Muscle layer of duodenum (tissue), 2 donors: ENCODE measurements at regions not wholly inside any gene's neighbourhood (a gene's known extent, or its start where the extent isn't known, plus 50 kb on each side); places are given as distances from the start of the nearest gene placed in this dataset.

Source experiments
- H3K27ac ChIP-seq: one replicate; pipeline ENCODE4 v1.7.0; 2013; ENCODE audit warnings: mild to moderate bottlenecking, low read length
- H3K27me3 ChIP-seq: one replicate; pipeline ENCODE4 v1.7.0; 2013; ENCODE audit warnings: low read depth, mild to moderate bottlenecking, control low read depth, low read length
- H3K36me3 ChIP-seq, 2 donors: one replicate each; pipeline ENCODE4 v1.7.0; 2013; ENCODE audit warnings: low read length in 2 of 2, control low read depth in 1 of 2, mild to moderate bottlenecking in 1 of 2; ENCODE audit not compliant: insufficient read depth in 2 of 2, control insufficient read depth in 1 of 2
- H3K4me1 ChIP-seq, 2 donors: one replicate each; pipeline ENCODE4 v1.7.0; 2013; ENCODE audit warnings: low read length in 2 of 2, mild to moderate bottlenecking in 2 of 2, control low read depth in 1 of 2, moderate library complexity in 1 of 2; ENCODE audit not compliant: insufficient read depth in 2 of 2, control insufficient read depth in 1 of 2
- H3K4me3 ChIP-seq, 2 donors: one replicate each; pipeline ENCODE4 v1.7.0; 2013; ENCODE audit warnings: low read length in 2 of 2, low read depth in 1 of 2, mild to moderate bottlenecking in 1 of 2
- H3K9me3 ChIP-seq, 2 donors: one replicate each; pipeline ENCODE4 v1.7.0; 2013; ENCODE audit warnings: low read length in 2 of 2, control low read depth in 1 of 2, mild to moderate bottlenecking in 1 of 2; ENCODE audit not compliant: control insufficient read depth in 1 of 2
- donor health status: healthy.

DNA sequence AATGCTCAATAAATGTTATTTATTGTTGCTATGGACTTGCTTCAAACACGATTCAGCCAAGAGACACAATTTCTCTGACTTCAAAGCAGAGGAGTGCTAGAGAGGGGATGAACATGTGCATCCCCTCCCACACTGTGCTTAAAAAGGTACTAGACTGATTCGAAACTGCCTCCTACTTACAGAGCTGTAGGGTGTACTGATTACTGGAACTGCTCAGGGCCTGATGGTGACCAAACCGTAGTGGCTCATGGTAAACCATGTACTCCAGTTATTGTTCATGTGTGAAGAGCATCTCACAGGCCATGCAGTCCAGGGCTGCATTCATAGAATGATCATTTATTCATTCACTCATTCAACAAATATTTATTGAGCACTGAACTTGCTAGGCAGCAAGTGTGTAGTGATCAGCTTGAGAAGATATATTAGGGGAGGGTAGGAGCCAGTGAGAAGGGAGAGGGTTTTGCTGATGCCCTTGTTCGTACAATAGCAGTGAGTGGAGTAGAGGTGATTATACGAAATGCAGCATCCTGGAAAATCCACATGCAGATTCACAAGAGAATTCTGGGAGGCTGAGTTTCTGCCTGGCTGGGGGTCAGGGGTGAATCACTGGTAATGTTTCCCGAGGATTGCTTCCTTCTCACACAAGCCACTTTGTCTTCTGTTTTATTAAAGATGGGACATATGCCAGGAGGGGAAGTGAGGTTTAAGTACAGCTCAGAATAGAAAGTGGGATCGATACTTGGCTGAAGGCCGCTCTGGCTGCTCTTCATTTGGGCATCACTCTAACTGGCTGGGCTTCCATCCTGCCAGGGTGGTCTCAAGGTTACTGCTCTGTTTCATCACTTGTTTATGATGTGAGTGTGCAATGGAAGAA, 245.4 kb downstream of the RAD51AP2 start:
- H3K36me3 ChIP-seq, result no peaks in the 10 kb centered on the region
- no peaks in the 10 kb centered on the region for H3K9me3 ChIP-seq
- H3K27me3 ChIP-seq, result no peaks in the 10 kb centered on the region
- H3K4me1 ChIP-seq, result no peaks in the 10 kb centered on the region
- no peak overlapping the region for H3K27ac ChIP-seq
- H3K4me3 ChIP-seq, result no peak overlapping the region

DNA sequence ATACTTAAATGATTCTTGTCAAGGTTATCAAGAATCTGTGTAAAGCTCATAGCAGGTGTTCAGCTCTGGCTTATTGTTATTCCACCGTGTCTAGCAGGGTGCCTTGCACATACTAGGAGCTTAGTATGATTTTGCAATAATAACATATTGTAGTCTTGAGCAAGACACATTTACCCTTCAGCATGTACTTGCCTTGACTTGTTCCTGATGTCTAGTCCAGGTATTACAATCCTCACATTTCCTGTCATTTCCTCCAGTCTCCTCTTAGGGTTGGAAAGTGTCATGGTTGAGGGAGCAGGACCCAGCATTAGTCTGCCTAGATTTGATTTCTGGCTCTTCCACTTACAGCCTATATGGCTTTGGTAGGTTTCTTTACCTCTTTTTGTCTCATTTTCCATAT, 246.1 kb downstream of the RAD51AP2 start:
- Histone ChIP-seq H3K27ac (no peak overlapping the region), H3K36me3 (no peaks in the 10 kb centered on the region), H3K9me3 (no peaks in the 10 kb centered on the region), H3K27me3 (no peaks in the 10 kb centered on the region), H3K4me3 (no peak overlapping the region), H3K4me1 (no peaks in the 10 kb centered on the region)

DNA sequence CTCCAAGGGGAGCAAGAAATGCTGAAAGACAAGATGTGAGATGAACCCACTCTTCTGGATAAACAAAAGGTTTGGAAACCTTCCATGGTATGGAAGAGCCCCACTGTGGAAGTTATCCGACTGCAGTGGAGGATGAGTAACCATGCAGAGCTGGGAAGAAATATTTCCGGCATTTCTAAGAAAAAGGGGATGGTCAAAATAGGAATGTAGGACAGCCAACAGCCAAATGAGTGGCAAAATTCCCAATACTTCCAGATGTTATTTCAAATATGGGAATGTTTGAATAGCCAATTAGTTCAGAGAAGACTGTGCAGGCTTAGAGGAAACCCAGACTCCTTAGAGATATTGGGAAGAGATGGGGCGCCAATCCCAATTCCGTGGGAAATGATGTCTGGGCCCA, 246.8 kb downstream of the RAD51AP2 start:
- H3K27ac ChIP-seq, result no peak overlapping the region
- H3K27me3 ChIP-seq, result no peaks in the 10 kb centered on the region
- H3K9me3 ChIP-seq, result no peaks in the 10 kb centered on the region
- H3K4me3 ChIP-seq, result no peak overlapping the region
- no peaks in the 10 kb centered on the region for H3K36me3 ChIP-seq
- H3K4me1 ChIP-seq, result no peaks in the 10 kb centered on the region

- no peak overlapping the region for H3K4me3 ChIP-seq
- H3K4me1 ChIP-seq, result no peaks in the 10 kb centered on the region
- H3K9me3 ChIP-seq, result no peaks in the 10 kb centered on the region
- no peak overlapping the region for H3K27ac ChIP-seq
- no peaks in the 10 kb centered on the region for H3K36me3 ChIP-seq
- no peaks in the 10 kb centered on the region for H3K27me3 ChIP-seq
Measured at GRCh38 chr2:17270894-17271293, 247.3 kb downstream of the RAD51AP2 start.

GRCh38 chr2:17263570-17263968, 254.7 kb downstream of the RAD51AP2 start:
- H3K27ac ChIP-seq, result no peak overlapping the region
- H3K9me3 ChIP-seq, result no peaks in the 10 kb centered on the region
- H3K4me1 ChIP-seq, result no peaks in the 10 kb centered on the region

DNA sequence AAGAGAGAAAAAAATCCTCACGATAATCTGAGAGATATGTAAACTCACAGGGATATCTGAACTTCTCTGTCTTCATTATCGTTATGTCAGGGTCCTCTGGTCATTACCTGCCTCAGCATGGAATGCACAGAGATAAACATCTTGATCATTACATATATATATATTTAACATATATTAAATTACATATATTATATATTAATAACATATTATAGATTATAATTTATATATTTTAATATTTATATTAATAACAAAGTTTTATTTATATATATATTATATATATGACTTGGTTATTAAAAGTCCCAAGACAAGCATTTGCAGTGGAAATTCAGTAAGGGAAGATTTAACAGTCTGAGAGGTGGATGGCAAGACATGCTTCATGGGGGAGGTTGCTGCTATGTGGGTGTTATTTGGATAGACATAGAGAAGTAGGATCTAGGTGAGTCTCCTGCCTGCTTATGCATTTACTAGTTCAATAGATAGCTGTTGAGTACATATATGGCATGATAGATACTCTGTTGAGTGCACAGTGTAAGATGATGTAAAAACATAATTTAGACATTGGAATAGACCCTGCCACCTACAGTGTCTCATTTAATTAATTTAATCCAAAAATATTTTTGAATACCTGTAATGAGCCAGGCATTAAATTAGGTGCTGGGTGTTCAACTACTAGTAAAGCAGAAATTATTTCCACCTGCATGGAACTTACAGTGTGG, 255.2 kb downstream of the RAD51AP2 start:
- Histone ChIP-seq H3K27ac (no peak overlapping the region), H3K27me3 (no peaks in the 10 kb centered on the region), H3K4me1 (no peaks in the 10 kb centered on the region), H3K9me3 (no peaks in the 10 kb centered on the region), H3K4me3 (no peak overlapping the region), H3K36me3 (no peaks in the 10 kb centered on the region)

More at GRCh38 chr2:17263570-17263968, 254.7 kb downstream of the RAD51AP2 start:
- Histone ChIP-seq H3K36me3 (no peaks in the 10 kb centered on the region), H3K27me3 (no peaks in the 10 kb centered on the region), H3K4me3 (no peak overlapping the region)

DNA sequence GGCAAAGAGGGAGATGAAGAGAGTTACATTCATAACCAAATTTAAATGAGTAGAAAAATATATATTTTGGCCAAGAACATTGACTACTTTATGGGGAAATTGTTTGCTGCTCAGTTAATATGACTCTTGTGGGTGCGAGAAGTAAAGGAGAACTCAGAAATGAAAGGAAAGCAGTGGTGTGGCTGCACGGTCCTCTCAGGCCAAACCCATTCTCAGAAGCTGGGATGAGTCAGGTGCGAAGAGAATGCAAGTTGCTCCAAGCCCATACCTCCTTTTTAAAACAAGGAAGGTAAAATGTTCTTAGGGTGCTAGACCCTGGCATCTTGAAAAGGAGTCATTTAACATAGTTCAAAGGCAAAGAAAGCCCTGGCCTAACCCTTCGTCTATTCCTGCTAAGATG, 258.6 kb downstream of the RAD51AP2 start:
- H3K36me3 ChIP-seq, result no peaks in the 10 kb centered on the region
- no peaks in the 10 kb centered on the region for H3K9me3 ChIP-seq
- no peaks in the 10 kb centered on the region for H3K27me3 ChIP-seq
- no peak overlapping the region for H3K4me3 ChIP-seq
- no peaks in the 10 kb centered on the region for H3K4me1 ChIP-seq
- no peak overlapping the region for H3K27ac ChIP-seq

GRCh38 chr2:17258861-17259260, 259.4 kb downstream of the RAD51AP2 start:
- no peak overlapping the region for H3K27ac ChIP-seq
- H3K4me3 ChIP-seq, result no peak overlapping the region
- no peaks in the 10 kb centered on the region for H3K9me3 ChIP-seq
- no peaks in the 10 kb centered on the region for H3K4me1 ChIP-seq
- no peaks in the 10 kb centered on the region for H3K27me3 ChIP-seq
- no peaks in the 10 kb centered on the region for H3K36me3 ChIP-seq

- H3K27me3 ChIP-seq, result no peaks in the 10 kb centered on the region
- no peaks in the 10 kb centered on the region for H3K4me1 ChIP-seq
- H3K27ac ChIP-seq, result no peak overlapping the region
- H3K4me3 ChIP-seq, result no peak overlapping the region
- no peaks in the 10 kb centered on the region for H3K36me3 ChIP-seq
- H3K9me3 ChIP-seq, result no peaks in the 10 kb centered on the region
Measured at GRCh38 chr2:17257189-17257909, 260.9 kb downstream of the RAD51AP2 start.

GRCh38 chr2:17255071-17255470, 263.2 kb downstream of the RAD51AP2 start:
- Histone ChIP-seq H3K36me3 (no peaks in the 10 kb centered on the region), H3K9me3 (no peaks in the 10 kb centered on the region), H3K4me1 (no peaks in the 10 kb centered on the region), H3K27me3 (no peaks in the 10 kb centered on the region), H3K27ac (no peak overlapping the region), H3K4me3 (no peak overlapping the region)

- no peaks in the 10 kb centered on the region for H3K9me3 ChIP-seq
- H3K4me3 ChIP-seq, result no peak overlapping the region
- no peaks in the 10 kb centered on the region for H3K36me3 ChIP-seq
- no peaks in the 10 kb centered on the region for H3K4me1 ChIP-seq
- H3K27me3 ChIP-seq, result no peaks in the 10 kb centered on the region
- H3K27ac ChIP-seq, result no peak overlapping the region
Measured at GRCh38 chr2:17254421-17254820, 263.8 kb downstream of the RAD51AP2 start.
